Right atrium auricular region (tissue), 2 donors: ENCODE measurements at regions not wholly inside any gene's neighbourhood (a gene's known extent, or its start where the extent isn't known, plus 50 kb on each side); places are given as distances from the start of the nearest gene placed in this dataset.

ENCODE experiments used
- DNase-seq: peaks from one replicate; pipeline ENCODE4 v3.0.0-alpha.2; 2019; ENCODE audit warnings: low spot score
- H3K27ac ChIP-seq, 2 donors: fragments of 200-600 bp; sonication (generic); 1 replicate in 1 of 2; 2 replicates in 1 of 2; pipeline ENCODE4 v1.5.1; 2016 to 2019
- H3K27me3 ChIP-seq, 2 donors: fragments of 200-600 bp; sonication (generic); one replicate each; pipeline versions ENCODE4 v1.5.1 to v1.6.0; 2017 to 2019
- H3K36me3 ChIP-seq: fragments of 200-600 bp; sonication (generic); one replicate; pipeline ENCODE4 v1.5.1; 2016
- H3K4me1 ChIP-seq, 2 donors: fragments of 200-600 bp; sonication (generic); one replicate each; pipeline versions ENCODE4 v1.5.1 to v1.6.0; 2017 to 2019
- H3K4me3 ChIP-seq, 2 donors: fragments of 200-600 bp; sonication (generic); 1 replicate in 1 of 2; 2 replicates in 1 of 2; pipeline ENCODE4 v1.5.1; 2017 to 2019; ENCODE audit warnings: mild to moderate bottlenecking in 1 of 2, moderate library complexity in 1 of 2
- H3K9me3 ChIP-seq, 2 donors: fragments of 200-600 bp; sonication (generic); one replicate each; pipeline ENCODE4 v1.5.1; 2019
- TF ChIP-seq, protein P1 (sequence below), 2 donors: fragments of 200-600 bp; sonication (generic); IDR thresholded peaks; one replicate each; pipeline ENCODE4 v1.5.1; 2019; ENCODE audit warnings: antibody characterized with exemption in 2 of 2

DNA sequence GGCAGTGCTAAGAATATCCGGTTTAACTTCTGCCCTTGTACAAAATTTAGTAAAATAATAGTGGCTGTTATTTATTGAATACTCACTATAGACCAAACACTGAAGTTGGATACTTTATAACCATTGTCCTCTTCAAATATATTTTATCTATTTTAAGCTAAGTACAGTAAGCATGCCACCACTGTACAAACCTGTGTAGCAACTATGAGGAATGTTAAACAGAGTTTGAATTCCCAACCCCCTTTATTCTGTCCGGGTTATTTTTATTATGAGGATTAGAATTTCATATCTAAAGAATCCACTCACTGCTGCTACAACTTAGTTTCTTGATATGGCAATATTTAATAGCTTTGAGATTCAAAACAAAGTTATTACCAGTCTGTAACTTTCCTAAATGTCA lies 203.5 kb upstream of the RBMS3 start:
- Histone ChIP-seq H3K27me3 (no peaks in the 10 kb centered on the region), H3K4me1 (no peaks in the 10 kb centered on the region), H3K27ac (no peak overlapping the region), H3K36me3 (no peaks in the 10 kb centered on the region), H3K9me3 (no peaks in the 10 kb centered on the region), H3K4me3 (no peak overlapping the region)
- DNase-seq = no peak
- TF ChIP-seq, protein P1, sequence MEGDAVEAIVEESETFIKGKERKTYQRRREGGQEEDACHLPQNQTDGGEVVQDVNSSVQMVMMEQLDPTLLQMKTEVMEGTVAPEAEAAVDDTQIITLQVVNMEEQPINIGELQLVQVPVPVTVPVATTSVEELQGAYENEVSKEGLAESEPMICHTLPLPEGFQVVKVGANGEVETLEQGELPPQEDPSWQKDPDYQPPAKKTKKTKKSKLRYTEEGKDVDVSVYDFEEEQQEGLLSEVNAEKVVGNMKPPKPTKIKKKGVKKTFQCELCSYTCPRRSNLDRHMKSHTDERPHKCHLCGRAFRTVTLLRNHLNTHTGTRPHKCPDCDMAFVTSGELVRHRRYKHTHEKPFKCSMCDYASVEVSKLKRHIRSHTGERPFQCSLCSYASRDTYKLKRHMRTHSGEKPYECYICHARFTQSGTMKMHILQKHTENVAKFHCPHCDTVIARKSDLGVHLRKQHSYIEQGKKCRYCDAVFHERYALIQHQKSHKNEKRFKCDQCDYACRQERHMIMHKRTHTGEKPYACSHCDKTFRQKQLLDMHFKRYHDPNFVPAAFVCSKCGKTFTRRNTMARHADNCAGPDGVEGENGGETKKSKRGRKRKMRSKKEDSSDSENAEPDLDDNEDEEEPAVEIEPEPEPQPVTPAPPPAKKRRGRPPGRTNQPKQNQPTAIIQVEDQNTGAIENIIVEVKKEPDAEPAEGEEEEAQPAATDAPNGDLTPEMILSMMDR (IDR thresholded peaks at IDR 0.05) = no peak

DNA sequence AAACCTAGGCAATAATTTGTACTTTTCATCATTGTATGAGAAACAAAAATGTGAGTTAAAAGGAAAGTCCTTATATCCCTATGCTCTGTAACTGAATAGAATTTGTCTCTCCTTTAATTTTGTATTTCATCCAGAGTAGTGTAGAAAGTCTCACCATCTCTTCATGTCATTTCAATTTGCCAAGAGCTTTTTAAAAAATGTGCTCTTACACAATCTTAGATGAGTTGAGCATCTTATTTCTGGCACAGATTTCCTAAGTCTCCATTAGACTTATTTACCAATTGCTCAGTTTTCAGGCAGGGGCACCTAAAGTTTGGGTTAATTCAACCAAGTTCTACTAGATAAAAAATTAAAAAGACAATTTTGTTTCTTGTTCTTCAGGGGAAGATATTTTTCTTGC lies 201.5 kb upstream of the RBMS3 start:
- H3K4me1 ChIP-seq = no peaks in the 10 kb centered on the region
- no peaks in the 10 kb centered on the region for H3K36me3 ChIP-seq
- H3K27ac ChIP-seq = no peak overlapping the region
- H3K4me3 ChIP-seq = no peak overlapping the region
- TF ChIP-seq, protein P1 (IDR thresholded peaks at IDR 0.05) = no peak
- DNase-seq = no peak
- H3K9me3 ChIP-seq = no peaks in the 10 kb centered on the region
- H3K27me3 ChIP-seq = no peaks in the 10 kb centered on the region

- Histone ChIP-seq H3K27me3 (no peaks in the 10 kb centered on the region), H3K4me3 (no peak overlapping the region), H3K27ac (no peak overlapping the region), H3K9me3 (no peaks in the 10 kb centered on the region), H3K36me3 (no peaks in the 10 kb centered on the region), H3K4me1 (no peaks in the 10 kb centered on the region)
- no peak for DNase-seq
- TF ChIP-seq, protein P1 (IDR thresholded peaks at IDR 0.05) = no peak
Observed at GRCh38 chr3:29080967-29081366, 199.9 kb upstream of the RBMS3 start.

DNA sequence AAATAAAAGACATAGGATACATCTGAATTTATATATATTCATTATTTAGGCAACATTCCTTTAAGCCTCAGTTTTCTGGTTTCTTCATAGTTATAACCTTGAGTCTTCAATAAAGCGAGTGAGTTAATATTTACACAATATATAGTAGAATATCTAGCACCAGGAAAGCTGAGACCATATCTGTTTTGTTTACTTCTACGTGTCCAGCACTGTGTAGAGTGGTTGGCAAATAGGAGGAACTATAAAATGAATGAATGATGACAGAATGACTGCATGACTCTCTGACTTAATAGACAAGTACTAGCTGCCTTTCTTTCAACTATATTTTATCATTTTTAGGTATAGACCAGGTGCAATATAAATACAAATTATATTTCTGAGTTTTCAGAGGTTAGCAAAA lies 197.8 kb upstream of the RBMS3 start:
- no peak overlapping the region for H3K4me3 ChIP-seq
- no peaks in the 10 kb centered on the region for H3K4me1 ChIP-seq
- no peaks in the 10 kb centered on the region for H3K27me3 ChIP-seq
- no peak for DNase-seq
- TF ChIP-seq, protein P1 (IDR thresholded peaks at IDR 0.05) = no peak
- H3K9me3 ChIP-seq = no peaks in the 10 kb centered on the region
- no peaks in the 10 kb centered on the region for H3K36me3 ChIP-seq
- no peak overlapping the region for H3K27ac ChIP-seq

DNA sequence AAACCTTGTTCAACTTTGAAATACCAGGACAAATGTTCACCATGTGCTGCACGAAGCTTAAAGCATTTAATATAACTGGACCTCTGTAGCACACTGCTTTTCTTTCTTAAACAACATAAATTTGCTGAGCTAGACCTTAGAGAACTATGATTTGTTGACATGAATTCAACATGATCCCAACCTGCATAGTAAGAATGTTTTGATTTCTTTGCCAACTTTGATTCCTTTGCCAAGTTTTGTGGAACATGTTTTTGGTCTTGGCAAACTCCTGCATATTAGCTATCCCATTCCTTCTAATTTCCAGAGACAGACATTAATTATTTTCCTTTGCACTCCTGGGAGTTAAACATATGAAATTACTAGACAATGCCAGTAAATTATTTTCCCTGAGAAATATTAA lies 197.2 kb upstream of the RBMS3 start:
- H3K36me3 ChIP-seq = no peaks in the 10 kb centered on the region
- no peaks in the 10 kb centered on the region for H3K4me1 ChIP-seq
- TF ChIP-seq, protein P1 (IDR thresholded peaks at IDR 0.05) = no peak
- no peaks in the 10 kb centered on the region for H3K9me3 ChIP-seq
- no peaks in the 10 kb centered on the region for H3K27me3 ChIP-seq
- DNase-seq = no peak
- H3K27ac ChIP-seq = no peak overlapping the region
- H3K4me3 ChIP-seq = no peak overlapping the region

DNA sequence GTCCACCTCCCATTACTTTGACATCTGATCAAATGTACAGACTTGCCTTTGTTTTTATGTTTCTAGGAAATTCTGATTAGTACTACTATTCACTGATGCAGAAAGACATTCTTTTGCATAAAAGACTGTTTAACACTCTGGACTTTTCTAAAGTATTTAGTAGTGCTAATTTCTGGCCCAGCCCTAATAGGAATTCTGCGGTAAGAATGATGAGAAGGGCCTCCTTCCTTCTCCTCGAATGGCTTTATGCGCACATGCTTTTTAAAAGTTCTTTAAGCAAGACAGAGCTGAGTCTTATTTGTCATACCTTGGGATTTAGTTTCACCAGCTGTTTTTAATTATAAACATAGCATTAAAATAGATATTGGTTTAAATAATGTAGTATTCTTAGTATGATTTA lies 192.3 kb upstream of the RBMS3 start:
- Histone ChIP-seq H3K4me3 (no peak overlapping the region), H3K36me3 (no peaks in the 10 kb centered on the region), H3K4me1 (no peaks in the 10 kb centered on the region), H3K9me3 (no peaks in the 10 kb centered on the region), H3K27me3 (no peaks in the 10 kb centered on the region), H3K27ac (no peak overlapping the region)
- TF ChIP-seq, protein P1 (IDR thresholded peaks at IDR 0.05) = no peak
- no peak for DNase-seq
